H1 (cell line): ENCODE measurements at regions not wholly inside any gene's neighbourhood (a gene's known extent, or its start where the extent isn't known, plus 50 kb on each side); places are given as distances from the start of the nearest gene placed in this dataset.

Experiments used
- CTCF ChIA-PET: fragments of 300-600 bp; sonication (Branson Sonifier 250); formaldehyde crosslinking; loops from one replicate; lab custom pipeline; 2021; ENCODE audit not compliant: partially characterized antibody; lab: Charles Lee
- POLR2A ChIA-PET: fragments of 300-600 bp; sonication (Branson Sonifier 250); formaldehyde crosslinking; loops from one replicate; lab custom pipeline; 2021; ENCODE audit warnings: inconsistent platforms; ENCODE audit not compliant: partially characterized antibody; lab: Charles Lee
- DNase-seq, 2 experiments: peaks; one replicate each; pipeline versions ENCODE4 v3.0.0 to v3.0.0-alpha.2; 2010 to 2022; ENCODE audit warnings: low spot score in 2 of 2, low read depth in 1 of 2, mixed read lengths in 1 of 2
- FAIRE-seq: peaks from 2 replicates; lab custom pipeline; 2011; peaks lifted over from hg19 to GRCh38; lab: Jason Lieb, UNC
- H2AFZ ChIP-seq: 2 replicates; pipeline ENCODE4 v1.8.1; 2012; ENCODE audit warnings: low read length, inconsistent platforms
- H2AK5ac ChIP-seq: 2 replicates; pipeline ENCODE4 v1.6.1; 2013; ENCODE audit warnings: low read depth, low read length
- H2BK120ac ChIP-seq: replicated peaks from 2 replicates; pipeline ENCODE3; 2013; ENCODE audit warnings: low read depth, low read length, inconsistent platforms
- H2BK12ac ChIP-seq: 2 replicates; pipeline ENCODE4 v1.6.1; 2013; ENCODE audit warnings: low read depth, low read length
- H2BK15ac ChIP-seq: 2 replicates; pipeline ENCODE4 v1.6.1; 2013; ENCODE audit warnings: low read length
- H2BK20ac ChIP-seq: 2 replicates; pipeline ENCODE4 v1.6.1; 2013; ENCODE audit warnings: low read length
- H2BK5ac ChIP-seq: 2 replicates; pipeline ENCODE4 v1.6.1; 2013; ENCODE audit warnings: low read depth, low read length
- H3K14ac ChIP-seq: 2 replicates; pipeline ENCODE4 v1.6.1; 2013; ENCODE audit warnings: inconsistent platforms; ENCODE audit not compliant: insufficient read length
- H3K18ac ChIP-seq: 2 replicates; pipeline ENCODE4 v1.6.1; 2013; ENCODE audit warnings: low read length; ENCODE audit errors: extremely low read depth
- H3K23ac ChIP-seq: 2 replicates; pipeline ENCODE4 v1.6.1; 2013; ENCODE audit warnings: inconsistent platforms; ENCODE audit not compliant: insufficient read length
- H3K23me2 ChIP-seq: 2 replicates; pipeline ENCODE4 v1.6.1; 2013; ENCODE audit warnings: low read depth, low read length
- H3K27ac ChIP-seq: 2 replicates; pipeline ENCODE4 v1.6.1; 2011; ENCODE audit warnings: low read depth, low read length, inconsistent platforms
- H3K27me3 ChIP-seq, 4 experiments: replicated peaks in 1 of 4; 1 replicate in 1 of 4; 2 replicates in 3 of 4; pipeline versions ENCODE4 v1.6.1 to v1.8.1; 2011 to 2013; ENCODE audit warnings: low read length in 3 of 4, mild to moderate bottlenecking in 3 of 4, inconsistent platforms in 2 of 4, mixed read lengths in 2 of 4, moderate library complexity in 1 of 4; ENCODE audit not compliant: control insufficient read depth in 3 of 4, insufficient read depth in 3 of 4; ENCODE audit errors: extremely low read depth in 1 of 4
- H3K36me3 ChIP-seq, 4 experiments: 2 replicates each; pipeline versions ENCODE4 v1.6.1 to v1.8.1; 2011 to 2013; ENCODE audit warnings: mild to moderate bottlenecking in 4 of 4, low read length in 3 of 4, moderate library complexity in 2 of 4, control low read depth in 1 of 4, inconsistent platforms in 1 of 4; ENCODE audit not compliant: insufficient read depth in 4 of 4, control insufficient read depth in 2 of 4
- H3K4ac ChIP-seq: replicated peaks from 2 replicates; pipeline ENCODE3; 2013; ENCODE audit warnings: low read length, low read depth, mixed read lengths, inconsistent platforms; ENCODE audit not compliant: insufficient read length
- H3K4me1 ChIP-seq, 4 experiments: replicated peaks in 1 of 4; 1 replicate in 1 of 4; 2 replicates in 3 of 4; pipeline versions ENCODE4 v1.6.1 to v1.8.1; 2011 to 2013; ENCODE audit warnings: low read length in 3 of 4, inconsistent platforms in 2 of 4, mixed read lengths in 1 of 4; ENCODE audit not compliant: insufficient read depth in 4 of 4, control insufficient read depth in 3 of 4
- H3K4me2 ChIP-seq, 2 experiments: 2 replicates each; pipeline versions ENCODE4 v1.6.1 to v1.8.1; 2011 to 2013; ENCODE audit warnings: low read depth in 2 of 2, low read length in 2 of 2, control low read depth in 1 of 2, inconsistent platforms in 1 of 2, mild to moderate bottlenecking in 1 of 2; ENCODE audit not compliant: insufficient read depth in 1 of 2
- H3K4me3 ChIP-seq, 4 experiments: fragments of 200-600, 300-600 bp in 1 of 4; sonication (generic), shearing (Covaris generic), sonication (Bioruptor Twin) in 1 of 4; 2 replicates each; pipeline versions ENCODE4 v1.5.1 to v1.8.1; 2011 to 2016; ENCODE audit warnings: low read length in 4 of 4, low read depth in 3 of 4, control low read depth in 2 of 4, inconsistent platforms in 2 of 4, mild to moderate bottlenecking in 2 of 4, mixed read lengths in 1 of 4, moderate library complexity in 1 of 4; ENCODE audit not compliant: insufficient read depth in 2 of 4; ENCODE audit errors: extremely low read depth in 1 of 4
- H3K56ac ChIP-seq: replicated peaks from 2 replicates; pipeline ENCODE3; 2013; ENCODE audit warnings: low read depth, mild to moderate bottlenecking, mixed read lengths, low read length, inconsistent platforms; ENCODE audit not compliant: insufficient read length
- H3K79me1 ChIP-seq: 2 replicates; pipeline ENCODE4 v1.6.1; 2013; ENCODE audit warnings: low read depth, low read length, control low read depth
- H3K79me2 ChIP-seq, 2 experiments: 2 replicates each; pipeline versions ENCODE4 v1.6.1 to v1.8.1; 2012 to 2013; ENCODE audit warnings: low read length in 2 of 2, mild to moderate bottlenecking in 2 of 2, inconsistent platforms in 1 of 2; ENCODE audit not compliant: insufficient read depth in 2 of 2, control insufficient read depth in 1 of 2
- H3K9ac ChIP-seq, 4 experiments: replicated peaks in 1 of 4; 1 replicate in 1 of 4; 2 replicates in 3 of 4; pipeline versions ENCODE4 v1.6.1 to v1.8.1; 2011 to 2013; ENCODE audit warnings: low read depth in 3 of 4, low read length in 3 of 4, control low read depth in 2 of 4, mild to moderate bottlenecking in 2 of 4, moderate library complexity in 2 of 4, inconsistent platforms in 1 of 4; ENCODE audit errors: extremely low read depth in 1 of 4
- H3K9me3 ChIP-seq, 2 experiments: 2 replicates each; pipeline versions ENCODE4 v1.6.1 to v1.8.1; 2012 to 2013; ENCODE audit warnings: mild to moderate bottlenecking in 2 of 2, moderate library complexity in 2 of 2, control low read depth in 1 of 2, inconsistent platforms in 1 of 2, low read depth in 1 of 2, low read length in 1 of 2, mixed read lengths in 1 of 2; ENCODE audit not compliant: insufficient read depth in 2 of 2
- H4K20me1 ChIP-seq, 2 experiments: replicated peaks in 1 of 2; 2 replicates each; pipeline versions ENCODE3 to v1.8.1; 2011 to 2013; ENCODE audit warnings: inconsistent platforms in 2 of 2, low read length in 2 of 2, mild to moderate bottlenecking in 1 of 2; ENCODE audit not compliant: insufficient read depth in 2 of 2, control insufficient read depth in 1 of 2
- H4K5ac ChIP-seq: 2 replicates; pipeline ENCODE4 v1.6.1; 2013; ENCODE audit warnings: low read length, low read depth, mixed read lengths, inconsistent platforms; ENCODE audit not compliant: insufficient read length
- H4K8ac ChIP-seq: 2 replicates; pipeline ENCODE4 v1.8.0; 2013; ENCODE audit warnings: mild to moderate bottlenecking, moderate library complexity, low read length, inconsistent platforms; ENCODE audit not compliant: insufficient read depth; ENCODE audit errors: extremely low read depth
- H4K91ac ChIP-seq: replicated peaks from 2 replicates; pipeline ENCODE3; 2013; ENCODE audit warnings: low read length, mixed read lengths, inconsistent platforms; ENCODE audit not compliant: insufficient read length
- BACH1 ChIP-seq: IDR thresholded peaks from 2 replicates; pipeline ENCODE4 v1.6.1; 2012; ENCODE audit warnings: low read length, improper control_type of control experiment
- CHD2 ChIP-seq: IDR thresholded peaks from 2 replicates; pipeline ENCODE4 v1.6.1; 2012; ENCODE audit warnings: low read length, improper control_type of control experiment
- CREB1 ChIP-seq: IDR thresholded peaks from 2 replicates; pipeline ENCODE4 v1.6.1; 2012; ENCODE audit warnings: inconsistent platforms
- NANOG ChIP-seq: IDR thresholded peaks from 2 replicates; pipeline ENCODE4 v1.6.1; 2011; ENCODE audit warnings: low read length, low read depth, mild to moderate bottlenecking, inconsistent platforms; ENCODE audit not compliant: insufficient read depth, poor library complexity, severe bottlenecking
- RXRA ChIP-seq: IDR thresholded peaks from 2 replicates; pipeline ENCODE4 v1.6.1; 2011; ENCODE audit warnings: low read depth, mild to moderate bottlenecking, low read length, moderate library complexity; ENCODE audit not compliant: insufficient read depth
- SIRT6 ChIP-seq: IDR thresholded peaks from one replicate; pipeline ENCODE4 v1.7.1; 2012; ENCODE audit warnings: low read length, inconsistent platforms
- SIX5 ChIP-seq: IDR thresholded peaks from 2 replicates; pipeline ENCODE4 v1.6.1; 2011; ENCODE audit warnings: mild to moderate bottlenecking, low read depth, low read length
- SP1 ChIP-seq: IDR thresholded peaks from 2 replicates; pipeline ENCODE4 v1.6.1; 2011; ENCODE audit warnings: low read depth, low read length
- TAF1 ChIP-seq: IDR thresholded peaks from 2 replicates; pipeline ENCODE4 v1.6.1; 2011; ENCODE audit warnings: mild to moderate bottlenecking, low read depth, low read length
- TAF7 ChIP-seq: optimal IDR thresholded peaks from 2 replicates; pipeline ENCODE3; 2011; ENCODE audit warnings: low read depth, mild to moderate bottlenecking, inconsistent platforms, low read length, moderate library complexity, borderline replicate concordance
- TBP ChIP-seq: IDR thresholded peaks from 2 replicates; pipeline ENCODE4 v1.6.1; 2011; ENCODE audit warnings: low read depth, low read length, improper control_type of control experiment
- TEAD4 ChIP-seq: IDR thresholded peaks from 2 replicates; pipeline ENCODE4 v1.6.1; 2012; ENCODE audit warnings: low read depth, low read length, inconsistent platforms, mixed read lengths
- WGBS, 2 experiments: shearing (Covaris generic) in 1 of 2; methylation state at CpG; one replicate each; pipeline versions ENCODE4 v1.1.6 to v1.1.7; 2013 to 2015; ENCODE audit warnings: low lambda C conversion rate in 2 of 2, mixed read lengths in 2 of 2, inconsistent platforms in 1 of 2, low coverage in 1 of 2, missing lambda C conversion rate in 1 of 2; ENCODE audit not compliant: insufficient replicate concordance in 2 of 2, insufficient coverage in 1 of 2, insufficient read length in 1 of 2; ENCODE audit errors: extremely low coverage in 1 of 2, missing lambda C conversion rate in 1 of 2; 5-methylcytosine and 5-hydroxymethylcytosine counted together

DNA sequence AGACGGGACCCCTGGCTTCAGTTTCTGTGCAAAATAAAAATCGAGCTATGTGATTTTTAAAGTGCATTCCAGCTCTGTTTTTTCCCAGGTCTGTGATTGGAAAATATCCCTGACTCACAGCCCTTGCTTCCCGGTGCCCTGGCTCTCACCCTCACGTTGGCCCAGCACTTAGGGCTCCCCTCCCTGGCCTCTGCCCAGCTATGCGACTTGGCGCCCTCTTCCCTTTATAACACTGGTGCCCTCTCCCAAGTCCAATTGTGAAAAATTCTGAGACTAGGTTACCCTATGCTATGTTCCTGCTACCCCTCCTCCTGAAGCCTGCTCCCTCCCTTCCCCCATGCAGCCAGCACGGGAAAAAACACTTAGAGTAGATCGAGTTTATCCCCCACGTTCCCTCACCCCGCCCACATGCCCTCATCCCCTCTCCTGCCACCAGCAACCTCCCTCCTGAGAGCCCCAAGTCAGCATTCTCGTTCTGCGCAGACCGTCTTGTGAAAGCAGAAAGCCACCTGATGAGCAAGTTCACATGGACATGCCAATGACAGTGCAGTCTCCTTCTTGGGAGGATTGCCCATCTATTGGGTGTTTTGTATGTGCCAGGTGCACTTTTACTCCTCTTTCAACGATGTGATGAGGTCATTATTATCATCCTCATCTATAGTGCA lies 228.8 kb downstream of the VAPA start:
- no peak overlapping the region for H2BK5ac ChIP-seq
- H2BK120ac ChIP-seq = no peak overlapping the region
- H3K79me1 ChIP-seq = no peaks in the 10 kb centered on the region
- TF ChIP-seq TAF7 (no peak), BACH1 (no peak), SIX5 (no peak), CREB1 (no peak), TBP (no peak), RXRA (no peak), TAF1 (no peak), CHD2 (no peak), NANOG (no peak), TEAD4 (no peak), SP1 (no peak), SIRT6 (no peak)
- WGBS, 2 experiments = 82% methylated on average over 10 of the region's 14 CpGs; no CpG with 5 or more reads in 1 of the 2 experiments
- H3K23ac ChIP-seq = no peak overlapping the region
- no peaks in the 10 kb centered on the region; a peak in 1 of 7 replicates for H3K27me3 ChIP-seq
- H3K23me2 ChIP-seq = no peaks in the 10 kb centered on the region; the same call in 1 of the 2 replicates
- H2AK5ac ChIP-seq = no peak overlapping the region
- H3K4me2 ChIP-seq = no peak overlapping the region
- H4K5ac ChIP-seq = no peak overlapping the region
- no peak overlapping the region for H3K9ac ChIP-seq
- H3K79me2 ChIP-seq = no peaks in the 10 kb centered on the region
- H3K4me3 ChIP-seq = no peak overlapping the region
- DNase-seq = peak in 1 of 2 experiments; percentile 43
- H3K36me3 ChIP-seq = no peaks in the 10 kb centered on the region
- H4K20me1 ChIP-seq = no peaks in the 10 kb centered on the region
- no peak overlapping the region for H4K91ac ChIP-seq
- no peak for FAIRE-seq
- H4K8ac ChIP-seq = no peak overlapping the region
- H3K14ac ChIP-seq = no peak overlapping the region
- H3K9me3 ChIP-seq = no peaks in the 10 kb centered on the region
- no peak overlapping the region; the same call in 1 of the 2 replicates for H2AFZ ChIP-seq
- no peak overlapping the region for H3K56ac ChIP-seq
- H2BK12ac ChIP-seq = no peak overlapping the region
- ChIA-PET CTCF (interaction anchor here (1.4 kb wide), 1 partner anchor 12 kb away, joined by 4 read pairs; no protein-coding TSS in a partner anchor), POLR2A (no interaction called here)
- no peak overlapping the region; the same call in 1 of the 2 replicates for H3K18ac ChIP-seq
- no peak overlapping the region for H3K27ac ChIP-seq
- H3K4me1 ChIP-seq = peaks cover 2 to 14% (median 9%) of the 10 kb centered on the region in 4 experiments; a peak in 5 of 7 replicates
- H2BK20ac ChIP-seq = no peak overlapping the region
- H3K4ac ChIP-seq = no peak overlapping the region
- H2BK15ac ChIP-seq = no peak overlapping the region
